DOHH2 (cell line): ENCODE measurements at regions not wholly inside any gene's neighbourhood (a gene's known extent, or its start where the extent isn't known, plus 50 kb on each side); places are given as distances from the start of the nearest gene placed in this dataset.

Experiments
- H3F3A ChIP-seq: fragments of 200-600 bp; sonication (generic), shearing (Covaris generic); 2 replicates; pipeline ENCODE4 v1.6.0; 2016; ENCODE audit warnings: antibody characterized with exemption, mild to moderate bottlenecking; ENCODE audit not compliant: control insufficient read depth, insufficient read depth
- H3K27ac ChIP-seq: fragments of 200-600 bp; sonication (generic); 2 replicates; pipeline ENCODE4 v1.5.1; 2014; ENCODE audit warnings: low read depth, mild to moderate bottlenecking, low read length, moderate library complexity
- H3K27me3 ChIP-seq: fragments of 200-600 bp; sonication (generic); 2 replicates; pipeline ENCODE4 v1.6.1; 2014; ENCODE audit warnings: mild to moderate bottlenecking, low read length, mixed read lengths; ENCODE audit not compliant: control insufficient read depth
- H3K36me3 ChIP-seq: fragments of 200-600 bp; sonication (generic); 2 replicates; pipeline ENCODE4 v1.6.1; 2014; ENCODE audit warnings: mild to moderate bottlenecking, low read length, moderate library complexity, mixed read lengths; ENCODE audit not compliant: control insufficient read depth
- H3K4me1 ChIP-seq: fragments of 200-600 bp; sonication (generic); 2 replicates; pipeline ENCODE4 v1.6.1; 2014; ENCODE audit warnings: mild to moderate bottlenecking, low read length, mixed read lengths; ENCODE audit not compliant: control insufficient read depth
- H3K4me2 ChIP-seq: fragments of 200-600 bp; sonication (generic); 2 replicates; pipeline ENCODE4 v1.6.0; 2014; ENCODE audit warnings: mild to moderate bottlenecking, low read length, moderate library complexity
- H3K4me3 ChIP-seq: fragments of 200-600 bp; sonication (generic); 2 replicates; pipeline ENCODE4 v1.5.1; 2014; ENCODE audit warnings: mild to moderate bottlenecking, low read length, mixed read lengths
- H3K79me2 ChIP-seq: fragments of 200-600 bp; sonication (generic); 2 replicates; pipeline ENCODE4 v1.6.1; 2014; ENCODE audit warnings: mild to moderate bottlenecking, low read length, mixed read lengths; ENCODE audit not compliant: control insufficient read depth
- H3K9me2 ChIP-seq: fragments of 200-600 bp; sonication (generic); replicated peaks from 2 replicates; pipeline ENCODE4 v1.6.1; 2014; ENCODE audit warnings: mild to moderate bottlenecking, low read length, mixed read lengths; ENCODE audit not compliant: control insufficient read depth
- H3K9me3 ChIP-seq: fragments of 200-600 bp; sonication (generic); 2 replicates; pipeline ENCODE4 v1.6.1; 2014; ENCODE audit warnings: antibody characterized with exemption, low read length, mixed read lengths; ENCODE audit not compliant: control insufficient read depth, insufficient read depth
- H4K20me1 ChIP-seq: fragments of 200-600 bp; sonication (generic); 2 replicates; pipeline ENCODE4 v1.6.0; 2014; ENCODE audit warnings: low read depth, mild to moderate bottlenecking, antibody characterized with exemption, low read length, moderate library complexity; ENCODE audit not compliant: control insufficient read depth, insufficient read depth
- EZH2phosphoT487 ChIP-seq: fragments of 200-600 bp; sonication (generic); IDR thresholded peaks from 2 replicates; pipeline ENCODE4 v1.6.1; 2017; ENCODE audit warnings: borderline replicate concordance, mild to moderate bottlenecking, antibody characterized with exemption, low read length, moderate library complexity, mixed read lengths
- TF ChIP-seq, protein P1 (sequence below): fragments of 200-600 bp; sonication (generic); IDR thresholded peaks from one replicate; pipeline ENCODE4 v1.5.1; 2014; ENCODE audit warnings: antibody characterized with exemption, mild to moderate bottlenecking, low read depth, low read length; ENCODE audit not compliant: poor library complexity, severe bottlenecking

GRCh38 chr3:66113542-66113941 is 74.8 kb upstream of the MAGI1 start:
- no peak overlapping the region for H3K4me2 ChIP-seq
- TF ChIP-seq, protein P1, sequence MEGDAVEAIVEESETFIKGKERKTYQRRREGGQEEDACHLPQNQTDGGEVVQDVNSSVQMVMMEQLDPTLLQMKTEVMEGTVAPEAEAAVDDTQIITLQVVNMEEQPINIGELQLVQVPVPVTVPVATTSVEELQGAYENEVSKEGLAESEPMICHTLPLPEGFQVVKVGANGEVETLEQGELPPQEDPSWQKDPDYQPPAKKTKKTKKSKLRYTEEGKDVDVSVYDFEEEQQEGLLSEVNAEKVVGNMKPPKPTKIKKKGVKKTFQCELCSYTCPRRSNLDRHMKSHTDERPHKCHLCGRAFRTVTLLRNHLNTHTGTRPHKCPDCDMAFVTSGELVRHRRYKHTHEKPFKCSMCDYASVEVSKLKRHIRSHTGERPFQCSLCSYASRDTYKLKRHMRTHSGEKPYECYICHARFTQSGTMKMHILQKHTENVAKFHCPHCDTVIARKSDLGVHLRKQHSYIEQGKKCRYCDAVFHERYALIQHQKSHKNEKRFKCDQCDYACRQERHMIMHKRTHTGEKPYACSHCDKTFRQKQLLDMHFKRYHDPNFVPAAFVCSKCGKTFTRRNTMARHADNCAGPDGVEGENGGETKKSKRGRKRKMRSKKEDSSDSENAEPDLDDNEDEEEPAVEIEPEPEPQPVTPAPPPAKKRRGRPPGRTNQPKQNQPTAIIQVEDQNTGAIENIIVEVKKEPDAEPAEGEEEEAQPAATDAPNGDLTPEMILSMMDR: no peak
- no peak for TF ChIP-seq EZH2phosphoT487
- H3K9me2 ChIP-seq: no peaks in the 10 kb centered on the region

GRCh38 chr3:66110840-66111239 is 72.1 kb upstream of the MAGI1 start:
- Histone ChIP-seq H3K27ac (no peak overlapping the region), H3K9me2 (no peaks in the 10 kb centered on the region)

More at GRCh38 chr3:66113542-66113941, 74.8 kb upstream of the MAGI1 start:
- Histone ChIP-seq H4K20me1 (no peaks in the 10 kb centered on the region), H3F3A (no peaks in the 10 kb centered on the region), H3K4me1 (no peaks in the 10 kb centered on the region), H3K27ac (no peak overlapping the region), H3K4me3 (no peak overlapping the region), H3K27me3 (peaks cover 6% of the 10 kb centered on the region; the same call in 1 of the 2 replicates), H3K36me3 (no peaks in the 10 kb centered on the region), H3K79me2 (no peaks in the 10 kb centered on the region), H3K9me3 (no peaks in the 10 kb centered on the region)

DNA sequence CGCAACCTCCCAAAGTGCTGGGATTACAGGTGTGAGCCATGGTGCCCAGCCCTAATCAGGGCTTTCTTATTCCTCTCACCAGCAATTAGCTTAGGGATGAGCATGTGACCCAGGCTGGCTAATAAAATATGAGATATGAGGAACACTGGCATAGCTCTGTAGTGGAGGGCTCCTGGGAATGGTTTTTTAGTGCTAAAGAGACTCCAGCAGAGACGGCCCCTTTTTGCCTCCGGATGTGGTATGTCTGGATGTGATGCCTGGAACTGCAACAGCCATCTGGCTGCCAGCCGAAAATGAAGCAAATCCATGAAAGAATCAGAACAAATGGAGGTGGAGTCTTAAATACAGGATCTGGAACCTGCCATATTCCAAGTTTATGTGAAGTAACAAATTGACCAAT is 69.1 kb upstream of the MAGI1 start:
- Histone ChIP-seq H3K27me3 (peaks cover 6% of the 10 kb centered on the region; the same call in 1 of the 2 replicates), H3F3A (no peaks in the 10 kb centered on the region), H3K4me2 (no peak overlapping the region), H3K4me1 (no peaks in the 10 kb centered on the region), H3K27ac (no peak overlapping the region), H3K36me3 (no peaks in the 10 kb centered on the region), H3K9me3 (no peaks in the 10 kb centered on the region), H3K4me3 (no peak overlapping the region), H3K79me2 (no peaks in the 10 kb centered on the region), H3K9me2 (no peaks in the 10 kb centered on the region), H4K20me1 (no peaks in the 10 kb centered on the region)
- TF ChIP-seq, protein P1: no peak
- TF ChIP-seq EZH2phosphoT487: no peak

More at GRCh38 chr3:66110840-66111239, 72.1 kb upstream of the MAGI1 start:
- Histone ChIP-seq H4K20me1 (no peaks in the 10 kb centered on the region), H3K9me3 (no peaks in the 10 kb centered on the region), H3F3A (no peaks in the 10 kb centered on the region), H3K4me3 (no peak overlapping the region), H3K27me3 (peaks cover 6% of the 10 kb centered on the region; the same call in 1 of the 2 replicates), H3K4me1 (no peaks in the 10 kb centered on the region), H3K36me3 (no peaks in the 10 kb centered on the region), H3K79me2 (no peaks in the 10 kb centered on the region), H3K4me2 (no peak overlapping the region)
- TF ChIP-seq EZH2phosphoT487: no peak
- TF ChIP-seq, protein P1: no peak
